ENCODE measurements at regions not wholly inside any gene's neighbourhood (a gene's known extent, or its start where the extent isn't known, plus 50 kb on each side); places are given as distances from the start of the nearest gene placed in this dataset.
A peak's percentile ranks its signal among the peaks of the same experiment; 100 is the strongest.

GRCh38 chr6:165820407-165820806 lies 157.4 kb upstream of the PDE10A start:
- no peak overlapping the region for H3K27ac ChIP-seq (ENCODE audit: low read length)
- peaks cover 14% of the 10 kb centered on the region; the same call in 1 of the 2 replicates for H3K27me3 ChIP-seq (ENCODE audit: insufficient read depth, low read length)
- H3K4me1 ChIP-seq (ENCODE audit: insufficient read depth, low read length): peaks cover 30% of the 10 kb centered on the region
- no peak overlapping the region for H3K4me3 ChIP-seq (ENCODE audit: low read length)
- H3K9ac ChIP-seq (ENCODE audit: low read depth, low read length): no peak overlapping the region
- no peaks in the 10 kb centered on the region for H3K36me3 ChIP-seq (ENCODE audit: insufficient read depth, low read depth, low read length)
- H3K9me3 ChIP-seq (ENCODE audit: insufficient read depth, low read depth, low read length): no peaks in the 10 kb centered on the region

DNA sequence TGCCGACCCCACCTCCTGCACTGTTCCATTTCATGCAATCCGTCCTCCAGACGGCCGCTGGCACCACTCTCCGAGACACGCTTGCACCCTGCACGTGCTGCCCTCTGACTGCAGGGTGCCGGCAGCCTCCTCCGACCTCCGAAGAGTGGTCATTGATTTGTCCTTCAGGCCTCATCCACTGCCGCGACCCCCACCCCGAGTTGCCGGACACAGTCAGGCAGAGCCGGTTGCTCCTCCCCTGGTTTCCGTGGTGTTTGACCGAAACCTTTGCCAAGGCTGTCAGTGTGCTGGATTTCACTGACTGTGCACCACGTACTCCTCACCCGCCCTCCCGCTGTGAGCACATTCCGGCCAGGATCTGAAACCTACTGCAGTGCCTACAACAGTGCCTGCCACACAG lies 156.4 kb upstream of the PDE10A start:
- peaks cover 30% of the 10 kb centered on the region for H3K4me1 ChIP-seq (ENCODE audit: insufficient read depth, low read length)
- H3K27ac ChIP-seq (ENCODE audit: low read length): no peak overlapping the region
- H3K9me3 ChIP-seq (ENCODE audit: insufficient read depth, low read depth, low read length): no peaks in the 10 kb centered on the region
- H3K36me3 ChIP-seq (ENCODE audit: insufficient read depth, low read depth, low read length): no peaks in the 10 kb centered on the region
- H3K9ac ChIP-seq (ENCODE audit: low read depth, low read length): no peak overlapping the region
- peak overlapping the region; percentile 30; the same call in 1 of the 2 replicates for H3K4me3 ChIP-seq (ENCODE audit: low read length)
- peaks cover 14% of the 10 kb centered on the region; the same call in 1 of the 2 replicates for H3K27me3 ChIP-seq (ENCODE audit: insufficient read depth, low read length)

- no peaks in the 10 kb centered on the region for H3K36me3 ChIP-seq (ENCODE audit: insufficient read depth, low read depth, low read length)
- H3K4me1 ChIP-seq (ENCODE audit: insufficient read depth, low read length): peaks cover 30% of the 10 kb centered on the region
- H3K9ac ChIP-seq (ENCODE audit: low read depth, low read length): 0 out of 2 replicates have a peak overlapping the region, but pooled peaks have one; percentile 19
- H3K4me3 ChIP-seq (ENCODE audit: low read length): peak overlapping the region; percentile 38; the same call in 1 of the 2 replicates
- no peaks in the 10 kb centered on the region for H3K9me3 ChIP-seq (ENCODE audit: insufficient read depth, low read depth, low read length)
- H3K27me3 ChIP-seq (ENCODE audit: insufficient read depth, low read length): peaks cover 14% of the 10 kb centered on the region; the same call in 1 of the 2 replicates
- H3K27ac ChIP-seq (ENCODE audit: low read length): no peak overlapping the region
Observed at GRCh38 chr6:165818200-165818599, 155.2 kb upstream of the PDE10A start.

DNA sequence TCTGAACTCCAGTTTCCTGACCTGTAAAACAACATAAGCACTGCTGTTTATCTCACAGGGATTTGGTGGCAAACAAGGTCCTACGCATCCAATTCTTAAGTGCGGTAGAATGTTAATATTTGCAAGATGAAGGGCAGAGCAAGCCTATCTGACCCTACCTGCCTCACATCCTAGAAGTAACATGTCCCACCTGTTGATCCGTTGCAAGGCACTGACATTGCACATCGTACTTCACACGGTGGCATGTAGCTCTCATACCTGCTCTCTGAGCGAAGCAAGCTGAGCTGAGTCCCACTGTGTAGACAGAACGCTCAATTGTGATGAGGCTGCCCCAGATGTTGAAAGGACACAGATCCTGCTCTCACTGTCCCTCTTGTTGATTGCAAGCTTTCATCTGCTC lies 154.7 kb upstream of the PDE10A start:
- Histone ChIP-seq H3K36me3 (ENCODE audit: insufficient read depth, low read depth, low read length) (no peaks in the 10 kb centered on the region), H3K4me3 (ENCODE audit: low read length) (peak overlapping the region; percentile 38; the same call in 1 of the 2 replicates), H3K27me3 (ENCODE audit: insufficient read depth, low read length) (peaks cover 14% of the 10 kb centered on the region; the same call in 1 of the 2 replicates), H3K27ac (ENCODE audit: low read length) (no peak overlapping the region), H3K4me1 (ENCODE audit: insufficient read depth, low read length) (peaks cover 30% of the 10 kb centered on the region), H3K9ac (ENCODE audit: low read depth, low read length) (0 out of 2 replicates have a peak overlapping the region, but pooled peaks have one; percentile 19), H3K9me3 (ENCODE audit: insufficient read depth, low read depth, low read length) (no peaks in the 10 kb centered on the region)

- Histone ChIP-seq H3K27ac (ENCODE audit: low read length) (no peak overlapping the region), H3K9ac (ENCODE audit: low read depth, low read length) (no peak overlapping the region), H3K27me3 (ENCODE audit: insufficient read depth, low read length) (peaks cover 14% of the 10 kb centered on the region; the same call in 1 of the 2 replicates), H3K36me3 (ENCODE audit: insufficient read depth, low read depth, low read length) (no peaks in the 10 kb centered on the region), H3K4me1 (ENCODE audit: insufficient read depth, low read length) (peaks cover 30% of the 10 kb centered on the region), H3K4me3 (ENCODE audit: low read length) (no peak overlapping the region), H3K9me3 (ENCODE audit: insufficient read depth, low read depth, low read length) (no peaks in the 10 kb centered on the region)
Observed at GRCh38 chr6:165817148-165817547, 154.1 kb upstream of the PDE10A start.

DNA sequence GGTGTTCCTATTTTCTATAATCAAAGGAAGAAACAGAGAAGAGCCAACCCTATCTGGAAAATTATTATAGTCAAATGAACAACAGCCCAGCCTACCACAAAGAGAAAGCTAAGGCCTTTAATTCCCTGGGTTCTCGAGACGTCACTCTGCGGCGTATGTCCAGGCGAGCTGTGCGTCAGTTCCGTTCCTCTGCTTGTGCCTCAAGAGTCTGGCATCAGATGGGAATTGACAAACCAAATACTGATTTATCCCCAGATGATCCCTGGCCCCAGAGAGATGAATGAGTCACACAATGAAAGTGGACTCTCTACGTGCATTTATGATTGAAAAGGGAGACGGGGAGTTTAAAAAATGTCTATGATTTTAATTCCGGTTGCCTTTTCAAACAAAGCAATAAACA lies 151.6 kb upstream of the PDE10A start:
- Histone ChIP-seq H3K27ac (ENCODE audit: low read length) (no peak overlapping the region), H3K4me1 (ENCODE audit: insufficient read depth, low read length) (peaks cover 18% of the 10 kb centered on the region), H3K9ac (ENCODE audit: low read depth, low read length) (no peak overlapping the region), H3K27me3 (ENCODE audit: insufficient read depth, low read length) (peaks cover 14% of the 10 kb centered on the region; the same call in 1 of the 2 replicates), H3K4me3 (ENCODE audit: low read length) (no peak overlapping the region), H3K9me3 (ENCODE audit: insufficient read depth, low read depth, low read length) (no peaks in the 10 kb centered on the region), H3K36me3 (ENCODE audit: insufficient read depth, low read depth, low read length) (no peaks in the 10 kb centered on the region)

- no peaks in the 10 kb centered on the region for H3K4me1 ChIP-seq (ENCODE audit: insufficient read depth, low read length)
- peaks cover 21% of the 10 kb centered on the region for H3K27me3 ChIP-seq (ENCODE audit: insufficient read depth, low read length)
- H3K27ac ChIP-seq (ENCODE audit: low read length): no peak overlapping the region
- H3K4me3 ChIP-seq (ENCODE audit: low read length): no peak overlapping the region
- H3K9me3 ChIP-seq (ENCODE audit: insufficient read depth, low read depth, low read length): no peaks in the 10 kb centered on the region
- no peaks in the 10 kb centered on the region for H3K36me3 ChIP-seq (ENCODE audit: insufficient read depth, low read depth, low read length)
- no peak overlapping the region for H3K9ac ChIP-seq (ENCODE audit: low read depth, low read length)
Observed at GRCh38 chr6:165811512-165811911, 148.5 kb upstream of the PDE10A start.

DNA sequence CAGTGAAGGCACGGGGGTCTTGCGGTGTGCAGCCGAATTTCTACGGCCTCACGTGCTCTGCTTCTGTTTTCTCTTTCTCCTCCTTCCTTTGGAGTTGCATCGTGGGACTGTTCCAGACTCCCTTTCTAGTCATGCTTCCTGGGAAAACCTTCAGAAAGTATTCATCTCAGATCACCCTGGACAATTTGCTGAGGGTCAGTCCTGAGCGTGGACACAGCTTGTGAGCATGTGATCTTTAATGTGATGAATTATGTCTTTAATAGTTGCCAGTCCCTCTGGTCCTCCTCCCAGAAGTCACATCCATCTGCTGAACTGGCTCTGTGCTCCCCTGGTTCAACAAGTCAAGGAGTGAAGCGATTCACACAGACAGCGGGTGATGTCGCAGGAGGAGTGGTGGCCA lies 145.0 kb upstream of the PDE10A start:
- Histone ChIP-seq H3K36me3 (ENCODE audit: insufficient read depth, low read depth, low read length) (no peaks in the 10 kb centered on the region), H3K9ac (ENCODE audit: low read depth, low read length) (no peak overlapping the region), H3K27me3 (ENCODE audit: insufficient read depth, low read length) (peaks cover 55% of the 10 kb centered on the region), H3K4me3 (ENCODE audit: low read length) (no peak overlapping the region), H3K27ac (ENCODE audit: low read length) (no peak overlapping the region), H3K9me3 (ENCODE audit: insufficient read depth, low read depth, low read length) (no peaks in the 10 kb centered on the region), H3K4me1 (ENCODE audit: insufficient read depth, low read length) (no peaks in the 10 kb centered on the region)

GRCh38 chr6:165807249-165807960 lies 144.4 kb upstream of the PDE10A start:
- Histone ChIP-seq H3K9me3 (ENCODE audit: insufficient read depth, low read depth, low read length) (no peaks in the 10 kb centered on the region), H3K4me1 (ENCODE audit: insufficient read depth, low read length) (no peaks in the 10 kb centered on the region), H3K27me3 (ENCODE audit: insufficient read depth, low read length) (peaks cover 62% of the 10 kb centered on the region)

GRCh38 chr6:165806126-165806810 lies 143.2 kb upstream of the PDE10A start:
- H3K4me1 ChIP-seq (ENCODE audit: insufficient read depth, low read length): no peaks in the 10 kb centered on the region

More at GRCh38 chr6:165807249-165807960, 144.4 kb upstream of the PDE10A start:
- Histone ChIP-seq H3K27ac (ENCODE audit: low read length) (no peak overlapping the region), H3K4me3 (ENCODE audit: low read length) (no peak overlapping the region), H3K9ac (ENCODE audit: low read depth, low read length) (no peak overlapping the region), H3K36me3 (ENCODE audit: insufficient read depth, low read depth, low read length) (no peaks in the 10 kb centered on the region)

DNA sequence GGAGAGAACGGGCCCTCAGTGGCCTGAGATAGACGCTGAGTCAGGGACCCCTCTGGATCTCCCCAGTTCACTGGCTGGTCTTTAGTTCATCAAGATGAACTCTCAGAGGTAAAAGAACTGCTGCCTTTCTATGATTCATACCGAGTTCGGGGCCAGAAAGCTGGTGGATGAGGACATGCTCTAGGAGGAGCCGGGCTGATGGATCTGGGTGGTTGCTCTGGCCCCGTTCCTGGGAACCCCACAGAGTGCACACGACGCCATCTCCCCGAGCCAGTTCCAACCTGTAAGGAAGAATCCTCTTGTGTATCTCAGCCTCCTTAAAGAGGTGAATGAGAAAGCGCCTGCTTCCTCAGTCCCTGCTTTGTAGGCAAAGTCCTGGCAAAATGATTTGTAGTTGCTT lies 142.6 kb upstream of the PDE10A start:
- no peak overlapping the region for H3K27ac ChIP-seq (ENCODE audit: low read length)
- no peaks in the 10 kb centered on the region for H3K4me1 ChIP-seq (ENCODE audit: insufficient read depth, low read length)
- no peaks in the 10 kb centered on the region for H3K36me3 ChIP-seq (ENCODE audit: insufficient read depth, low read depth, low read length)
- no peak overlapping the region for H3K9ac ChIP-seq (ENCODE audit: low read depth, low read length)
- no peaks in the 10 kb centered on the region for H3K9me3 ChIP-seq (ENCODE audit: insufficient read depth, low read depth, low read length)
- H3K4me3 ChIP-seq (ENCODE audit: low read length): no peak overlapping the region
- H3K27me3 ChIP-seq (ENCODE audit: insufficient read depth, low read length): peaks cover 70% of the 10 kb centered on the region

More at GRCh38 chr6:165806126-165806810, 143.2 kb upstream of the PDE10A start:
- Histone ChIP-seq H3K9me3 (ENCODE audit: insufficient read depth, low read depth, low read length) (no peaks in the 10 kb centered on the region), H3K9ac (ENCODE audit: low read depth, low read length) (no peak overlapping the region), H3K36me3 (ENCODE audit: insufficient read depth, low read depth, low read length) (no peaks in the 10 kb centered on the region), H3K4me3 (ENCODE audit: low read length) (no peak overlapping the region), H3K27ac (ENCODE audit: low read length) (no peak overlapping the region), H3K27me3 (ENCODE audit: insufficient read depth, low read length) (peaks cover 70% of the 10 kb centered on the region)

Measured in iPS-20b (cell line).